Liver (tissue), 3 donors: ENCODE measurements at regions not wholly inside any gene's neighbourhood (a gene's known extent, or its start where the extent isn't known, plus 50 kb on each side); places are given as distances from the start of the nearest gene placed in this dataset.

Experiments used
- EGR1 ChIP-seq, 2 donors: IDR thresholded peaks; 2 replicates each; pipeline ENCODE4 v1.6.1; 2016 to 2018; ENCODE audit warnings: antibody characterized with exemption in 2 of 2, low read depth in 2 of 2
- TF ChIP-seq, protein P1 (sequence below): fragments of 150-350 bp; IDR thresholded peaks from 2 replicates; pipeline ENCODE4 v1.5.1; 2017; ENCODE audit warnings: improper control_type of control experiment, low read depth, low read length; ENCODE audit not compliant: missing input control
- donor health status: healthy.
- donor health status: healthy.

DNA sequence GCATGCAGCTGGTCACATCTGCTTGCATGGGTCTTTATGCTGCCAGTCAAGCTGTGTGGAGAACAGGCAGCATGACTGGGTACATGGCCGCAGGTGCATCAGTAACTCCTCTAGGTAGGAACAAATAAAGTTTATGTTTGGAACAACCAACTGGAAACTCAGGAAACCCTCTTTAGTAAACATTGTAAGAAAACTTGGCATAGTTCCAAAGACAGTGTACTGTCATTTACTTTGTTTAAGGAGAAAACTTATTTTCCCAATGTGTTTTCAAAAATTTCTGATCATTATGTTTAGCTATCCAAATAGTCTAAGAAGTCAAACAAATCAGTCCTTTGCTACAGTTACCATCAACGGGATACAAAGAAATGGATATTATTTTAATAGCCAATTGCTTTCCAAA is 386.0 kb downstream of the CHSY3 start:
- TF ChIP-seq, protein P1, sequence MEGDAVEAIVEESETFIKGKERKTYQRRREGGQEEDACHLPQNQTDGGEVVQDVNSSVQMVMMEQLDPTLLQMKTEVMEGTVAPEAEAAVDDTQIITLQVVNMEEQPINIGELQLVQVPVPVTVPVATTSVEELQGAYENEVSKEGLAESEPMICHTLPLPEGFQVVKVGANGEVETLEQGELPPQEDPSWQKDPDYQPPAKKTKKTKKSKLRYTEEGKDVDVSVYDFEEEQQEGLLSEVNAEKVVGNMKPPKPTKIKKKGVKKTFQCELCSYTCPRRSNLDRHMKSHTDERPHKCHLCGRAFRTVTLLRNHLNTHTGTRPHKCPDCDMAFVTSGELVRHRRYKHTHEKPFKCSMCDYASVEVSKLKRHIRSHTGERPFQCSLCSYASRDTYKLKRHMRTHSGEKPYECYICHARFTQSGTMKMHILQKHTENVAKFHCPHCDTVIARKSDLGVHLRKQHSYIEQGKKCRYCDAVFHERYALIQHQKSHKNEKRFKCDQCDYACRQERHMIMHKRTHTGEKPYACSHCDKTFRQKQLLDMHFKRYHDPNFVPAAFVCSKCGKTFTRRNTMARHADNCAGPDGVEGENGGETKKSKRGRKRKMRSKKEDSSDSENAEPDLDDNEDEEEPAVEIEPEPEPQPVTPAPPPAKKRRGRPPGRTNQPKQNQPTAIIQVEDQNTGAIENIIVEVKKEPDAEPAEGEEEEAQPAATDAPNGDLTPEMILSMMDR: no peak
- TF ChIP-seq EGR1 (IDR thresholded peaks at IDR 0.05; ENCODE audit: low read depth in 2 of 2): no peak
